B cell (primary cell): ENCODE measurements at regions not wholly inside any gene's neighbourhood (a gene's known extent, or its start where the extent isn't known, plus 50 kb on each side); places are given as distances from the start of the nearest gene placed in this dataset.

Source experiments
- EZH2 ChIP-seq: IDR thresholded peaks from 2 replicates; pipeline ENCODE4 v1.6.1; 2012; ENCODE audit warnings: borderline replicate concordance, low read depth, mild to moderate bottlenecking, moderate library complexity, low read length; ENCODE audit not compliant: insufficient read depth, poor library complexity, severe bottlenecking
- TF ChIP-seq, protein P1 (sequence below): fragments of 200-600 bp; IDR thresholded peaks from one replicate; pipeline ENCODE4 v1.8.0; 2022; ENCODE audit warnings: antibody characterized with exemption, mild to moderate bottlenecking

DNA sequence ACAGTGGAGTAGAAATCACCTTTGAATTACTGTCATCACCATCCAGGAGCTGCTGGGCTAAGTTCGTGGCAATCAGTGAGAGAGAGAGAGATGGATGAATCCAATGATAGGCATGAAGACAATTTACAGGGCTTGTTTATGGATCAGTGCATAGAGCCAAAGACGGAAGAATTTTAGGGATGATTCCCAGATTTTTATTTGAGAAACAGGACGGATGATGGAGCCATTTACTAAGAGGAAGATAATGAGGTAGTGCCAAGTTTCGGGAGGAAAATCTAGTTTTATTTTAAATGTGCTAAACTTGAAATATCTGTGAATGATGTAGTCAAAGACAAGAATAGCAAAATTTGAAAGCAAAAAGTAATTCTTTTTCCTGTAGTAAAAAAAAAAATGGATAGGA is 394.2 kb upstream of the PAPPA start:
- TF ChIP-seq, protein P1, sequence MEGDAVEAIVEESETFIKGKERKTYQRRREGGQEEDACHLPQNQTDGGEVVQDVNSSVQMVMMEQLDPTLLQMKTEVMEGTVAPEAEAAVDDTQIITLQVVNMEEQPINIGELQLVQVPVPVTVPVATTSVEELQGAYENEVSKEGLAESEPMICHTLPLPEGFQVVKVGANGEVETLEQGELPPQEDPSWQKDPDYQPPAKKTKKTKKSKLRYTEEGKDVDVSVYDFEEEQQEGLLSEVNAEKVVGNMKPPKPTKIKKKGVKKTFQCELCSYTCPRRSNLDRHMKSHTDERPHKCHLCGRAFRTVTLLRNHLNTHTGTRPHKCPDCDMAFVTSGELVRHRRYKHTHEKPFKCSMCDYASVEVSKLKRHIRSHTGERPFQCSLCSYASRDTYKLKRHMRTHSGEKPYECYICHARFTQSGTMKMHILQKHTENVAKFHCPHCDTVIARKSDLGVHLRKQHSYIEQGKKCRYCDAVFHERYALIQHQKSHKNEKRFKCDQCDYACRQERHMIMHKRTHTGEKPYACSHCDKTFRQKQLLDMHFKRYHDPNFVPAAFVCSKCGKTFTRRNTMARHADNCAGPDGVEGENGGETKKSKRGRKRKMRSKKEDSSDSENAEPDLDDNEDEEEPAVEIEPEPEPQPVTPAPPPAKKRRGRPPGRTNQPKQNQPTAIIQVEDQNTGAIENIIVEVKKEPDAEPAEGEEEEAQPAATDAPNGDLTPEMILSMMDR = no peak
- no peak for TF ChIP-seq EZH2
